ENCODE measurements at regions not wholly inside any gene's neighbourhood (a gene's known extent, or its start where the extent isn't known, plus 50 kb on each side); places are given as distances from the start of the nearest gene placed in this dataset.

DNA sequence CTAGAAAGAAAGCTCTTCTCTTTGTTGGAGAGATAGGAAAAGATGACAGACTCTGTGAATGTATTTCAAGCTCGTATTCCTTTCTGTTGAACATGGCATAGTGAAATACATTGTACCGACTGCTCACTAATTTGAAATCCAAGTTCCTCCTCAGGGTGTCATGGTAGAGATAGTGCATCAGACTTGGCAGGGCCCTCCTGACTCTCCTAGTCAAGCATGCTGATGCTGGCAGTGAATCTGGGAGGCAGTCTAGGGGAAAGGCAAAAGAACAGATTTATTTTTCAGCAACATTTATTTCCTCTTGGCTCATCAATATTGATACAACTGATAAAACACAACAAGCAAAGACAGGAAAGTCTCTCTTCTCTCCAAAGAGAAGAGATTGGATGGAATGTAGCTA lies 356.3 kb upstream of the IRAK1BP1 start:
- Histone ChIP-seq H3K4me1 (ENCODE audit: control insufficient read depth, insufficient read depth, low read length) (no peaks in the 10 kb centered on the region), H3K4me3 (ENCODE audit: low read length) (no peak overlapping the region), H3K27ac (ENCODE audit: low read length) (no peak overlapping the region), H3K9me3 (ENCODE audit: control insufficient read depth, low read length) (no peaks in the 10 kb centered on the region), H3K27me3 (ENCODE audit: control insufficient read depth, insufficient read depth) (no peaks in the 10 kb centered on the region)
- intact Hi-C loops (cut with DNase I) = no loop called here
- ATAC-seq (no peak), DNase-seq (peak in 1 of 3 donors; percentile 22)
- WGBS = 45% methylated on average over 2 of the region's 2 CpGs

- Histone ChIP-seq H3K4me3 (ENCODE audit: low read length) (no peak overlapping the region), H3K9me3 (ENCODE audit: control insufficient read depth, low read length) (no peaks in the 10 kb centered on the region), H3K27me3 (ENCODE audit: control insufficient read depth, insufficient read depth) (no peaks in the 10 kb centered on the region), H3K4me1 (ENCODE audit: control insufficient read depth, insufficient read depth, low read length) (no peaks in the 10 kb centered on the region), H3K27ac (ENCODE audit: low read length) (no peak overlapping the region)
- ATAC-seq = no peak
- WGBS = 61% methylated on average over 2 of the region's 2 CpGs
- intact Hi-C loops (cut with DNase I) = no loop called here
- no peak for DNase-seq
These were observed 353.5 kb upstream of the IRAK1BP1 start for GRCh38 chr6:78513856-78514255.

DNA sequence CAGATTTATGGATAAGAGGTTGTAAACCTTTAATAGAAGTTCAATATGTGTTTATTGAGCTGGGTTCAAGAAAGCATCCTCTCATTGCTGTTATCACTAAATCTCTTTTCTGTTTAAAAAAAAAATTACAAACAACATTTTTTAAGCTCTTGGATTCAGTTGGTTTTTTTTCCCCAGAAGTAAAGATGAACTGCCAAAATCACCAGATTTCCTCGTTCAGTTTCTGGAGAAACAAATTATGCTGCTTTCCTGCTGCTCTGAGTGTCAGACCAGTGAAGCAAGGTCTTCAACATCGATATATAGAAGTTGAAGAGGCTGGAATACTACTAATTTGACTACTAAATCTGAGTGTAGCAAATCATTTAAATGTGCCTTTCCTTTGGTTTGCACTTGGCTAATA lies 352.1 kb upstream of the IRAK1BP1 start:
- ATAC-seq (no peak), DNase-seq (no peak)
- 46% methylated on average over 2 of the region's 2 CpGs for WGBS
- Histone ChIP-seq H3K9me3 (ENCODE audit: control insufficient read depth, low read length) (no peaks in the 10 kb centered on the region), H3K4me1 (ENCODE audit: control insufficient read depth, insufficient read depth, low read length) (no peaks in the 10 kb centered on the region), H3K4me3 (ENCODE audit: low read length) (no peak overlapping the region), H3K27me3 (ENCODE audit: control insufficient read depth, insufficient read depth) (no peaks in the 10 kb centered on the region), H3K27ac (ENCODE audit: low read length) (no peak overlapping the region)
- intact Hi-C loops (cut with DNase I) = no loop called here

- WGBS = 66% methylated on average over 2 of the region's 2 CpGs
- H3K27me3 ChIP-seq (ENCODE audit: control insufficient read depth, insufficient read depth) = no peaks in the 10 kb centered on the region
These were observed 350.0 kb upstream of the IRAK1BP1 start for GRCh38 chr6:78517399-78517798.

GRCh38 chr6:78523622-78524021 lies 343.7 kb upstream of the IRAK1BP1 start:
- no peak for ATAC-seq
- H3K9me3 ChIP-seq (ENCODE audit: control insufficient read depth, low read length) = no peaks in the 10 kb centered on the region
- no peaks in the 10 kb centered on the region for H3K4me1 ChIP-seq (ENCODE audit: control insufficient read depth, insufficient read depth, low read length)
- no peak overlapping the region for H3K27ac ChIP-seq (ENCODE audit: low read length)
- H3K4me3 ChIP-seq (ENCODE audit: low read length) = no peak overlapping the region
- intact Hi-C loops (cut with DNase I) = no loop called here
- DNase-seq = no peak
- H3K27me3 ChIP-seq (ENCODE audit: control insufficient read depth, insufficient read depth) = no peaks in the 10 kb centered on the region

More at GRCh38 chr6:78517399-78517798, 350.0 kb upstream of the IRAK1BP1 start:
- Histone ChIP-seq H3K4me3 (ENCODE audit: low read length) (no peak overlapping the region), H3K4me1 (ENCODE audit: control insufficient read depth, insufficient read depth, low read length) (no peaks in the 10 kb centered on the region), H3K27ac (ENCODE audit: low read length) (no peak overlapping the region), H3K9me3 (ENCODE audit: control insufficient read depth, low read length) (no peaks in the 10 kb centered on the region)
- no peak for ATAC-seq
- no peak for DNase-seq
- intact Hi-C loops (cut with DNase I) = no loop called here

DNA sequence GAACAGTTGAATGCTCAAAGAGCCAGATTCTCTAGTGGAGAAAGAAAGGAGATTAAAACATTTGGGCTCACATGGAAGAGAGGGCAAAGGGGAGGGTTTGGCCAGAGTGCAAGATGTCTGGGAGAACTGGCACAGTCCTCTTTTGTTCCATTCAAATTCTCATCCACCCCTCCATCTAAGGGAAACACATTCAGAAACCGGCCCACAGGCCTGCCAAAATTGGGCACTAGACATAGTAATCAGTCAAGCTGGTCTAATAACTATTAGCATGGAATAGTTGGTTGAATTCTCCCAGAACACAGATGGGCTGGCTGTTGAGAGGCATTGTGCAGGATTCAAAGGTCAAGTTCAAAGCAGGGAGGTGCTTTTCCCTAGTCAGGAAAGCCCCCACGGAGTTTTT lies 341.4 kb upstream of the IRAK1BP1 start:
- no peak overlapping the region for H3K4me3 ChIP-seq (ENCODE audit: low read length)
- no peaks in the 10 kb centered on the region for H3K9me3 ChIP-seq (ENCODE audit: control insufficient read depth, low read length)
- DNase-seq (peak in 1 of 3 donors; percentile 26), ATAC-seq (no peak)
- H3K27me3 ChIP-seq (ENCODE audit: control insufficient read depth, insufficient read depth) = no peaks in the 10 kb centered on the region
- no peaks in the 10 kb centered on the region for H3K4me1 ChIP-seq (ENCODE audit: control insufficient read depth, insufficient read depth, low read length)
- no peak overlapping the region for H3K27ac ChIP-seq (ENCODE audit: low read length)
- intact Hi-C loops (cut with DNase I) = no loop called here
- 39% methylated on average over 2 of the region's 2 CpGs for WGBS

DNA sequence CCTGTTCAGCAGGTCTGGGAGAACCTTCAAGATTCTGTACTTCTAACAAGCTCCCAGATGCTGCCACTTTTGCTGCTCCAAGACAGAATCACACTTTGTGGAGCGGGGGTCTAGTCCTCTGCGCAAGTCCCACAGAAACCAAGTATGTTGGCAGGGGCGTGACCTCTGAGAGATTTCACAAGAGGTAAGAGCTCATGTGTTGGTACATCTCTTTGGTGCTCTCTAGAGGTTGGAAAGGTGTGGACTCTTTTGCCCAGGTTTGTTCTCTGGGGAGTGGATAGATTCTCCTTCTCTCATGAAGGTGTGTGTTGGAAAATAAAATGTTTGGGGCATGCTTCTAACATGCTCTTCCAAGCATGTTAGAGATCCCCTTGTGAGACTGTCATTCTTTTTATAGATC lies 340.9 kb upstream of the IRAK1BP1 start:
- no peaks in the 10 kb centered on the region for H3K9me3 ChIP-seq (ENCODE audit: control insufficient read depth, low read length)
- intact Hi-C loops (cut with DNase I) = no loop called here
- H3K4me3 ChIP-seq (ENCODE audit: low read length) = no peak overlapping the region
- ATAC-seq (no peak), DNase-seq (no peak)
- no peaks in the 10 kb centered on the region for H3K27me3 ChIP-seq (ENCODE audit: control insufficient read depth, insufficient read depth)
- WGBS = 91% methylated on average over 3 of the region's 3 CpGs
- no peaks in the 10 kb centered on the region for H3K4me1 ChIP-seq (ENCODE audit: control insufficient read depth, insufficient read depth, low read length)
- no peak overlapping the region for H3K27ac ChIP-seq (ENCODE audit: low read length)

GRCh38 chr6:78528926-78529325 lies 338.4 kb upstream of the IRAK1BP1 start:
- intact Hi-C loops (cut with DNase I) = no loop called here
- Histone ChIP-seq H3K4me3 (ENCODE audit: low read length) (no peak overlapping the region), H3K9me3 (ENCODE audit: control insufficient read depth, low read length) (no peaks in the 10 kb centered on the region), H3K27me3 (ENCODE audit: control insufficient read depth, insufficient read depth) (no peaks in the 10 kb centered on the region), H3K4me1 (ENCODE audit: control insufficient read depth, insufficient read depth, low read length) (no peaks in the 10 kb centered on the region), H3K27ac (ENCODE audit: low read length) (no peak overlapping the region)
- ATAC-seq (no peak), DNase-seq (no peak)
- 78% methylated on average over 3 of the region's 3 CpGs for WGBS

DNA sequence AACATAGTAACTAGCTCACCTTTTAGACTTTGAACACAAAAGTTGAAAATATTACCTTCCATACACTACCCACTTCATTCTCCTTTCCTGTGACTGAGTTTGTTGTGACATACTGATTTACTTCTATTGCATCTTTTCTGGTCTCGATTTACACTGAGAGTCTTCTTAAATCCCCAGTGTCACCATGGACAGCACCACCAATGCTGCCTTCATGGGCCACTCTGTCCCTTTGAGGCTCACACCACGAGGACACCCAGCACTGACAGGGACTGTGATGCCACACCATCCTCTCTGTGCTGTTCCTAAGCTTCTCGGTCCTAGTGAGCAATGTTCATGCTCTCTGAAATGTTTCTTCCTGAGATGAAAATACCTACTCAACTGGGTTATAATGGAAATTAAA lies 337.1 kb upstream of the IRAK1BP1 start:
- Histone ChIP-seq H3K27ac (ENCODE audit: low read length) (no peak overlapping the region), H3K4me3 (ENCODE audit: low read length) (no peak overlapping the region), H3K27me3 (ENCODE audit: control insufficient read depth, insufficient read depth) (no peaks in the 10 kb centered on the region), H3K4me1 (ENCODE audit: control insufficient read depth, insufficient read depth, low read length) (no peaks in the 10 kb centered on the region), H3K9me3 (ENCODE audit: control insufficient read depth, low read length) (no peaks in the 10 kb centered on the region)
- WGBS = 50% methylated on average over 3 of the region's 3 CpGs
- no peak for DNase-seq
- no peak for ATAC-seq
- intact Hi-C loops (cut with DNase I) = no loop called here

DNA sequence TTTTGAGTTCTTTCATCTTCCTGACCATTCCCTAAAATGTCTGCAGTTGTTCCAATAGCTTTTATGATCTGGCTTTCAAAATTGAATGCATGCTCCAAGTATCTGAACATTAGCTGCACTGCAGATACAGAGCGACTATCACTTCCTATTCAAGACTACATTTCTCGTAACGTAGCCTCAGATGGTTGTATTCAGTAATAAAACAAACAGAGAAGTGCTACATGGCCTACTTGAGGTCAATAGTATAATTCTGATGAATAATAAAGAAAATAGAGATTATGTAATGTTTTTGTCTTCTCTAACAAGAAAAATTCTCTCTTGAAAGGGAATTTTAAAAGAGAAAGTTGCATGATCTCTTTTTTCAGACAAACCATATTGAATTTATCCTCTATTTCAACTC lies 333.9 kb upstream of the IRAK1BP1 start:
- no peak overlapping the region for H3K4me3 ChIP-seq (ENCODE audit: low read length)
- no peak overlapping the region for H3K27ac ChIP-seq (ENCODE audit: low read length)
- WGBS = 55% methylated on average over 3 of the region's 3 CpGs
- H3K4me1 ChIP-seq (ENCODE audit: control insufficient read depth, insufficient read depth, low read length) = no peaks in the 10 kb centered on the region
- no peaks in the 10 kb centered on the region for H3K27me3 ChIP-seq (ENCODE audit: control insufficient read depth, insufficient read depth)
- no peak for DNase-seq
- no peak for ATAC-seq
- H3K9me3 ChIP-seq (ENCODE audit: control insufficient read depth, low read length) = no peaks in the 10 kb centered on the region
- intact Hi-C loops (cut with DNase I) = no loop called here

- no peaks in the 10 kb centered on the region for H3K9me3 ChIP-seq (ENCODE audit: control insufficient read depth, low read length)
- no peak for DNase-seq
- ATAC-seq = no peak
- H3K4me3 ChIP-seq (ENCODE audit: low read length) = no peak overlapping the region
- H3K27me3 ChIP-seq (ENCODE audit: control insufficient read depth, insufficient read depth) = no peaks in the 10 kb centered on the region
- intact Hi-C loops (cut with DNase I) = no loop called here
- no peaks in the 10 kb centered on the region for H3K4me1 ChIP-seq (ENCODE audit: control insufficient read depth, insufficient read depth, low read length)
- no peak overlapping the region for H3K27ac ChIP-seq (ENCODE audit: low read length)
These were observed 333.5 kb upstream of the IRAK1BP1 start for GRCh38 chr6:78533876-78534275.

- Histone ChIP-seq H3K4me3 (ENCODE audit: low read length) (no peak overlapping the region), H3K4me1 (ENCODE audit: control insufficient read depth, insufficient read depth, low read length) (no peaks in the 10 kb centered on the region), H3K27ac (ENCODE audit: low read length) (no peak overlapping the region), H3K9me3 (ENCODE audit: control insufficient read depth, low read length) (no peaks in the 10 kb centered on the region), H3K27me3 (ENCODE audit: control insufficient read depth, insufficient read depth) (no peaks in the 10 kb centered on the region)
- no peak for DNase-seq
- WGBS = 86% methylated on average over 2 of the region's 2 CpGs
- no peak for ATAC-seq
- intact Hi-C loops (cut with DNase I) = no loop called here
These were observed 329.3 kb upstream of the IRAK1BP1 start for GRCh38 chr6:78538002-78538401.
